ENCODE measurements at regions not wholly inside any gene's neighbourhood (a gene's known extent, or its start where the extent isn't known, plus 50 kb on each side); places are given as distances from the start of the nearest gene placed in this dataset.
"Not testable (repeated sequence)": the region's sequence is repeated elsewhere in the genome, so short reads cannot be mapped to it uniquely, and the experiment has no call there.

- Histone ChIP-seq H3K4me2 (ENCODE audit: insufficient read depth, low read length) (no peak overlapping the region), H3K27me3 (ENCODE audit: insufficient read depth, low read length) (no peaks in the 10 kb centered on the region), H3K36me3 (ENCODE audit: insufficient read depth, low read length) (no peaks in the 10 kb centered on the region), H2AFZ (ENCODE audit: low read length) (no peak overlapping the region), H3K4me3 (ENCODE audit: insufficient read depth, low read length) (no peak overlapping the region), H3K79me2 (ENCODE audit: insufficient read depth, low read length) (no peaks in the 10 kb centered on the region), H3K27ac (ENCODE audit: low read depth, low read length) (no peak overlapping the region), H3K9me3 (ENCODE audit: low read depth, low read length) (no peaks in the 10 kb centered on the region), H3K4me1 (ENCODE audit: insufficient read depth, low read length) (no peaks in the 10 kb centered on the region), H4K20me1 (ENCODE audit: insufficient read depth, low read length) (no peaks in the 10 kb centered on the region)
- TF ChIP-seq CTCF (IDR thresholded peaks at IDR 0.05; ENCODE audit: extremely low read depth, low read depth, low read length), result no peak
- peak; percentile 30 for DNase-seq (ENCODE audit: insufficient read length, low spot score, missing footprints)
Observed at GRCh38 chr16:60404401-60404800, 1631.8 kb downstream of the CDH8 start.

GRCh38 chr16:60402941-60403340 is 1633.3 kb downstream of the CDH8 start:
- H4K20me1 ChIP-seq (ENCODE audit: insufficient read depth, low read length); H3K4me3 ChIP-seq (ENCODE audit: insufficient read depth, low read length); H3K79me2 ChIP-seq (ENCODE audit: insufficient read depth, low read length): not testable (repeated sequence)

GRCh38 chr16:60392380-60392779 is 1643.9 kb downstream of the CDH8 start:
- Histone ChIP-seq H3K4me3 (ENCODE audit: insufficient read depth, low read length) (no peak overlapping the region), H3K27me3 (ENCODE audit: insufficient read depth, low read length) (no peaks in the 10 kb centered on the region), H3K79me2 (ENCODE audit: insufficient read depth, low read length) (no peaks in the 10 kb centered on the region), H3K9me3 (ENCODE audit: low read depth, low read length) (no peaks in the 10 kb centered on the region), H3K27ac (ENCODE audit: low read depth, low read length) (no peak overlapping the region), H3K36me3 (ENCODE audit: insufficient read depth, low read length) (no peaks in the 10 kb centered on the region), H3K4me1 (ENCODE audit: insufficient read depth, low read length) (no peaks in the 10 kb centered on the region), H3K4me2 (ENCODE audit: insufficient read depth, low read length) (no peak overlapping the region), H2AFZ (ENCODE audit: low read length) (no peak overlapping the region), H4K20me1 (ENCODE audit: insufficient read depth, low read length) (no peaks in the 10 kb centered on the region)
- DNase-seq (ENCODE audit: insufficient read length, low spot score, missing footprints), result no peak
- no peak for TF ChIP-seq CTCF (IDR thresholded peaks at IDR 0.05; ENCODE audit: extremely low read depth, low read depth, low read length)

More at GRCh38 chr16:60402941-60403340, 1633.3 kb downstream of the CDH8 start:
- not testable (repeated sequence) for H3K4me1 ChIP-seq (ENCODE audit: insufficient read depth, low read length); H2AFZ ChIP-seq (ENCODE audit: low read length); H3K27ac ChIP-seq (ENCODE audit: low read depth, low read length); H3K9me3 ChIP-seq (ENCODE audit: low read depth, low read length); H3K4me2 ChIP-seq (ENCODE audit: insufficient read depth, low read length); DNase-seq (ENCODE audit: insufficient read length, low spot score, missing footprints); H3K36me3 ChIP-seq (ENCODE audit: insufficient read depth, low read length); H3K27me3 ChIP-seq (ENCODE audit: insufficient read depth, low read length)

GRCh38 chr16:60371591-60371990 is 1637.5 kb upstream of the GOT2 start:
- H3K27me3 ChIP-seq (ENCODE audit: insufficient read depth, low read length), result no peaks in the 10 kb centered on the region
- H3K9me3 ChIP-seq (ENCODE audit: low read depth, low read length), result peaks cover 3% of the 10 kb centered on the region
- H3K4me2 ChIP-seq (ENCODE audit: insufficient read depth, low read length), result no peak overlapping the region
- no peak overlapping the region for H3K4me3 ChIP-seq (ENCODE audit: insufficient read depth, low read length)
- no peaks in the 10 kb centered on the region for H4K20me1 ChIP-seq (ENCODE audit: insufficient read depth, low read length)
- H3K36me3 ChIP-seq (ENCODE audit: insufficient read depth, low read length), result no peaks in the 10 kb centered on the region
- no peak overlapping the region for H2AFZ ChIP-seq (ENCODE audit: low read length)
- TF ChIP-seq CTCF (IDR thresholded peaks at IDR 0.05; ENCODE audit: extremely low read depth, low read depth, low read length), result no peak
- no peaks in the 10 kb centered on the region for H3K4me1 ChIP-seq (ENCODE audit: insufficient read depth, low read length)
- H3K27ac ChIP-seq (ENCODE audit: low read depth, low read length), result no peak overlapping the region
- H3K79me2 ChIP-seq (ENCODE audit: insufficient read depth, low read length), result no peaks in the 10 kb centered on the region
- DNase-seq (ENCODE audit: insufficient read length, low spot score, missing footprints), result no peak
